Heart left ventricle (tissue), 16 donors: ENCODE measurements at regions not wholly inside any gene's neighbourhood (a gene's known extent, or its start where the extent isn't known, plus 50 kb on each side); places are given as distances from the start of the nearest gene placed in this dataset.

Experiments
- ATAC-seq, 4 donors: fragments of 200-7000 bp; cut with Tn5 transposase; one replicate each; pipeline ENCODE4 v1.9.1; 2020 to 2022; ENCODE audit warnings: moderate library complexity in 4 of 4, mild to moderate bottlenecking in 3 of 4, moderate number of reproducible peaks in 1 of 4
- DNase-seq, 5 donors: peaks; one replicate each; pipeline ENCODE4 v3.0.0-alpha.2; 2020
- H3K27ac ChIP-seq, 12 donors: fragments of 200-600 bp; sonication (generic) in 4 of 12; one replicate each; pipeline versions ENCODE4 v1.5.0 to v1.8.0; 2016 to 2022; ENCODE audit warnings: mild to moderate bottlenecking in 2 of 12
- H3K27me3 ChIP-seq, 9 donors: fragments of 200-600 bp; sonication (generic) in 2 of 9; one replicate each; pipeline versions ENCODE4 v1.5.1 to v1.8.0; 2016 to 2022; ENCODE audit warnings: mild to moderate bottlenecking in 3 of 9
- H3K36me3 ChIP-seq, 9 donors: fragments of 200-600 bp; sonication (generic) in 2 of 9; one replicate each; pipeline versions ENCODE4 v1.5.0 to v1.8.0; 2018 to 2022; ENCODE audit warnings: mild to moderate bottlenecking in 2 of 9
- H3K4me1 ChIP-seq, 12 donors: fragments of 200-600 bp; sonication (generic) in 4 of 12; one replicate each; pipeline versions ENCODE4 v1.5.0 to v1.8.0; 2016 to 2022; ENCODE audit warnings: mild to moderate bottlenecking in 3 of 12
- H3K4me3 ChIP-seq, 12 donors: fragments of 200-600 bp; sonication (generic) in 4 of 12; one replicate each; pipeline versions ENCODE4 v1.5.0 to v1.8.0; 2017 to 2022; ENCODE audit warnings: mild to moderate bottlenecking in 9 of 12, moderate library complexity in 4 of 12
- H3K9me3 ChIP-seq, 12 donors: fragments of 200-600 bp; sonication (generic) in 4 of 12; one replicate each; pipeline versions ENCODE4 v1.5.0 to v1.8.0; 2016 to 2022; ENCODE audit warnings: mild to moderate bottlenecking in 1 of 12
- POLR2A ChIP-seq, 2 donors: fragments of 450-650 bp; IDR thresholded peaks; one replicate each; pipeline ENCODE4 v1.6.1; 2017; ENCODE audit warnings: antibody characterized with exemption in 2 of 2, mild to moderate bottlenecking in 2 of 2, moderate library complexity in 2 of 2
- WGBS, 4 donors: extraction: QIAGEN DNeasy Blood & Tissue Kit in 2 of 4; methylation state at CpG; one replicate each; pipeline versions ENCODE4 v1.1.5 to v1.1.7; 2013 to 2018; 5-methylcytosine and 5-hydroxymethylcytosine counted together
- intact Hi-C, 10 donors: fragments of 100-400 bp; cut with DNase I; formaldehyde crosslinking; loops; one replicate each; pipeline versions ENCODE4 v1.11.1 to v1.14.2; 2022
- TF ChIP-seq, protein P1 (sequence below), 12 donors: fragments of 200-600 bp; sonication (generic) in 4 of 12; IDR thresholded peaks; one replicate each; pipeline versions ENCODE4 v1.5.0 to v1.8.0; 2018 to 2022; ENCODE audit warnings: antibody characterized with exemption in 12 of 12, mild to moderate bottlenecking in 5 of 12
- donor health status: ischemic (EF 13 %, LVEDD 7.1; RV severe dilation, severe dysfunction).
- donor health status: healthy with polysubstance abuse.
- donor health status: DM: no; HTN: yes; CAD: no.
- donor health status: DM: no; HTN: no; CAD: no.
- donor health status: ischemic (EF 25% LVEDD 6.9; RV normal size, moderate dysfunction).
- donor health status: ischemic (EF 25% LVEDD 5.7; RV mildly dilated, moderate dysfunction).
- donor health status: healthy.
- donor health status: DM: yes; HTN: yes; CAD: no.
- donor health status: ischemic (EF 35%, LVEDD 5.7; RV mildly dilated, moderate dysfunction).
- donor health status: nonischemic (EF 11% LVEDD 7.7; RV severe dilation, severe dysfunction).
- donor health status: DM: yes; HTN: yes; CAD: no.
- donor health status: PGD.
- donor health status: ischemic (EF 29% LVEDD 5.4; RV normal size, mild dysfunction).
- donor health status: nonischemic (EF 23%, LVEDD 6.1; RV moderate dilation, normal function).

DNA sequence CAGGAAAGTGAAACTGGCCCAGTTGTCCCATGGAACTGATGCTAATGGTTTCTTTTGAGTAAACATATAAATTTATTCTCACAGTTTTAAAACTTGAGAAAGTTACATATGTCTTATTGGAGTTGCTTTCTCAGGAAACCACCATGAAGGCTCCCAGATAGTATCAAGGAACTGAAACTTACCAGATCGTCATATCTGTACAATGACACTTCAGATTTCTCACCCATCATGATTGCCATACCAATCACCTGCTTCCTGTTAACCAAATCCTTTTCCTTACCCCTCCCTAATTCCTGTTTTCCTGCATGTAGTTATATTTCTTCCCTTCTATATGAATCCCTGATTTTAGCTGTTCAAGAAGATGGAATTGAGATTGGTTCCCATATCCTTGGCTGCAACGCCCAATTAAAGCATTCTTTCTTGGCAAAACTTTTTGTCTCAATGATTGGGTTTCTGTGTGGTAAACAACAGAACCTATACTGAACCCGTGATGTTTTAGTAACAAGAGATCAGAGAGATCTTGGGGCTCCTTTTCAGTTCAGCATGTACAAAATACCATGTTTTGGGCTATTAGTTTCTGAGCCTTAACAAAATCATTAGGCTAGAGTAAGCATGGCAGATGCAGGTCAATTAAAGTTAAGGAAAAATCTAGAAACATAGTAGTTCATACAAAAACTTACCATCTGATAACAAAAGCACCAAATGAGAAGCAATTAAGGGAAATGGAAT lies 781.3 kb upstream of the MIR17HG start:
- no peaks in the 10 kb centered on the region for H3K27me3 ChIP-seq
- no peaks in the 10 kb centered on the region for H3K9me3 ChIP-seq
- TF ChIP-seq POLR2A (IDR thresholded peaks at IDR 0.05) = no peak
- TF ChIP-seq, protein P1, sequence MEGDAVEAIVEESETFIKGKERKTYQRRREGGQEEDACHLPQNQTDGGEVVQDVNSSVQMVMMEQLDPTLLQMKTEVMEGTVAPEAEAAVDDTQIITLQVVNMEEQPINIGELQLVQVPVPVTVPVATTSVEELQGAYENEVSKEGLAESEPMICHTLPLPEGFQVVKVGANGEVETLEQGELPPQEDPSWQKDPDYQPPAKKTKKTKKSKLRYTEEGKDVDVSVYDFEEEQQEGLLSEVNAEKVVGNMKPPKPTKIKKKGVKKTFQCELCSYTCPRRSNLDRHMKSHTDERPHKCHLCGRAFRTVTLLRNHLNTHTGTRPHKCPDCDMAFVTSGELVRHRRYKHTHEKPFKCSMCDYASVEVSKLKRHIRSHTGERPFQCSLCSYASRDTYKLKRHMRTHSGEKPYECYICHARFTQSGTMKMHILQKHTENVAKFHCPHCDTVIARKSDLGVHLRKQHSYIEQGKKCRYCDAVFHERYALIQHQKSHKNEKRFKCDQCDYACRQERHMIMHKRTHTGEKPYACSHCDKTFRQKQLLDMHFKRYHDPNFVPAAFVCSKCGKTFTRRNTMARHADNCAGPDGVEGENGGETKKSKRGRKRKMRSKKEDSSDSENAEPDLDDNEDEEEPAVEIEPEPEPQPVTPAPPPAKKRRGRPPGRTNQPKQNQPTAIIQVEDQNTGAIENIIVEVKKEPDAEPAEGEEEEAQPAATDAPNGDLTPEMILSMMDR (IDR thresholded peaks at IDR 0.05) = no peak
- no peak overlapping the region for H3K4me3 ChIP-seq
- H3K4me1 ChIP-seq = no peaks in the 10 kb centered on the region
- no peaks in the 10 kb centered on the region for H3K36me3 ChIP-seq
- ATAC-seq (no peak), DNase-seq (no peak)
- no peak overlapping the region for H3K27ac ChIP-seq
- WGBS, 4 donors = 76 to 86% (median 79%) methylated on average over 3 of the region's 3 CpGs
- intact Hi-C loops = no loop called here

DNA sequence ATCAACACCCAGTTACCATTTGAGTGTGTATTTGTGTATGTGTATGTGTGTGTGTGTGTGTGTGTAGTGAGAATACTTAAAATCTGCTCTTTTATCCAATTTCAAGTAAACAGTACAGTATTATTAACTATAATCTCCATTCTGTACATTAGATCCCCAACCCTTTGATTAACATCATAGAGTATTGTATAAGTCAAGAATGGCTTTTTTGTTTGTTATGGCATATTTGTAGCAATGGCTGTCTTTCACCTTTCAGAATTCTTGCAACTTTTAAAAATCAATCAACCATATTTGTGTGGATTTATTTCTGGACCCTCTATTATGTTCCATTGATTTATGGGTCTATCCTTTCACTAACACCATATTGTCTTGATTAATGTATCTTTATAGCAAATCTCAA lies 779.3 kb upstream of the MIR17HG start:
- ATAC-seq (no peak), DNase-seq (no peak)
- Histone ChIP-seq H3K36me3 (no peaks in the 10 kb centered on the region), H3K27me3 (no peaks in the 10 kb centered on the region), H3K4me1 (no peaks in the 10 kb centered on the region), H3K4me3 (no peak overlapping the region), H3K27ac (no peak overlapping the region), H3K9me3 (no peaks in the 10 kb centered on the region)
- intact Hi-C loops = no loop called here
- TF ChIP-seq, protein P1 (IDR thresholded peaks at IDR 0.05) = no peak
- TF ChIP-seq POLR2A (IDR thresholded peaks at IDR 0.05) = no peak

DNA sequence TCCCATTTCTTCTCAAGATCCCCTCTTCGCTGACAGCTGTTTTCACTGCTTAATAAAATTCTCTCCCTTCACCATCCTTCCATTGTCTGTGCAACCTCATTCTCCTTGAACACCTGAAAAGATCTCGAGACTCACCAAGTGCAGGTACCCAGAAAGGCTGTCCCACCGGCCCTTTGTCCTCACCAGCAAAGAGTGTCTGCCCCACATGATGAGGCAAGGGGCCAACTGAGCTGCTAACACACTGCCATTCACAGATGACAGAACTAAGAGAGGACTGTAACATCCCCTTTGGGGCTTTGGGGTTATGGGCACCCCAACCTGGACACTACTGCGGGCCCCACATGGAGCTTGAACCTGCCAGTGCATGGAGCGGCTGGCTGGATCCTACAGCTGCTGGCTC lies 771.4 kb upstream of the MIR17HG start:
- Histone ChIP-seq H3K27ac (no peak overlapping the region), H3K27me3 (no peaks in the 10 kb centered on the region), H3K4me1 (no peaks in the 10 kb centered on the region), H3K36me3 (no peaks in the 10 kb centered on the region), H3K9me3 (peaks cover 0 to 14% (median 0%) of the 10 kb centered on the region in 12 donors), H3K4me3 (no peak overlapping the region)
- ATAC-seq (no peak), DNase-seq (no peak)
- WGBS, 4 donors = 88 to 95% (median 88%) methylated on average over 5 of the region's 5 CpGs
- TF ChIP-seq, protein P1 (IDR thresholded peaks at IDR 0.05) = no peak
- intact Hi-C loops = no loop called here

DNA sequence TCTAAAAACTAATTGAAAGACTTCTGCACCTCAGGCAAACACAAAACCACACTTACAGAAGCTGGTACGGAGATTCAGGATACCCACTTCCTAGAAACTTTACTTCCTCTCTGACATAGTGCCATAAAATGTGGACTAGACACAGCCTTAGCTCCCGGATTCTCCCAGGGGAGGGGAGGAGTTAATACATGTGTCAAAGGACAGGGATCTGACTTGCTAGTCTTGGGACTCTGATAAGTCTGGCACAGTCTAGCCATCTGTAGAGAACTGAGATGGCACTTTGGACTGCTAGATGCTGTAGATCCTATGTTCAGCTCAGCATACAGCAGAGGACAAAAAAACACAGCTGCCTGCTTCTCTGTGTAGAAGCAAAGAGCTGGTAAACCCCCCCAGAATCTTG lies 769.8 kb upstream of the MIR17HG start:
- Histone ChIP-seq H3K9me3 (peaks cover 0 to 14% (median 0%) of the 10 kb centered on the region in 12 donors), H3K4me3 (no peak overlapping the region), H3K4me1 (no peaks in the 10 kb centered on the region), H3K27ac (no peak overlapping the region), H3K36me3 (no peaks in the 10 kb centered on the region), H3K27me3 (no peaks in the 10 kb centered on the region)
- TF ChIP-seq, protein P1 (IDR thresholded peaks at IDR 0.05) = no peak
- TF ChIP-seq POLR2A (IDR thresholded peaks at IDR 0.05) = no peak
- ATAC-seq = no peak
- DNase-seq = no peak
- 32 to 56% (median 40%) methylated on average over 2 of the region's 2 CpGs for WGBS, 4 donors
- intact Hi-C loops = no loop called here
